M059J (cell line): ENCODE measurements at regions not wholly inside any gene's neighbourhood (a gene's known extent, or its start where the extent isn't known, plus 50 kb on each side); places are given as distances from the start of the nearest gene placed in this dataset.

Source experiments
- DNase-seq: peaks from one replicate; pipeline ENCODE4 v3.0.0-alpha.2; 2012; ENCODE audit warnings: low read depth

GRCh38 chr5:124317451-124317850 lies 429.0 kb downstream of the ZNF608 start:
- DNase-seq, result no peak

DNA sequence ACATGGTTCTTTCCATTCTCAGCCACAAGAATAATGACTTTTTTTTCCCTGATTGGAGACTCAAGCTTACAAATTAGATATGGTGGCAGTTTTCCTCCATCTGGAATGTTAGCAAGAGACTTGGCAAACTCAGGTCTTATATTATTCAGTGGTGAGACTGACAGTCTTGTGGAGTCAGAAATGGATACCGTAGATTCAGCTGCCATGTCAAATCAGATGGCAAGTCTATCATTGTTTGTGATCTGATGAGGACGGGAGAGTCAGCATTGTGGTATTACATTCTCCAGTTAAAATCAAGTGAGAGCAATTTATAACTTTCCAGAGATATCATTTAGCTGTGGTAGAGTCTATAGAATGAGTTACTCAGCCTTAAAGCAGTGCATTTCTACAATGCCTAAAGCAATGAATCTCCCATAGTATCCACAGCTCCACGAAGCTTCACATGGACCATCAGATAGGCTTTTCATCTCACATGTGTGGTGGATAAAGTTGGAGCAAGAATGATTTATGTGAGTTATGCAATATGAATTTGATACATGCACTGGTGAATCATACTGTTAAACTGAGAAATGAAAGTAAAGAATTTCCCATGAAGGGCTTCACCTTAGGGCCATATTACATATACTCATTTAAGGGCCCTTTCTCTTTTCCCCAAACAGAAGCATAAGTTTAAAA lies 430.6 kb downstream of the ZNF608 start:
- peak; percentile 41 for DNase-seq

DNA sequence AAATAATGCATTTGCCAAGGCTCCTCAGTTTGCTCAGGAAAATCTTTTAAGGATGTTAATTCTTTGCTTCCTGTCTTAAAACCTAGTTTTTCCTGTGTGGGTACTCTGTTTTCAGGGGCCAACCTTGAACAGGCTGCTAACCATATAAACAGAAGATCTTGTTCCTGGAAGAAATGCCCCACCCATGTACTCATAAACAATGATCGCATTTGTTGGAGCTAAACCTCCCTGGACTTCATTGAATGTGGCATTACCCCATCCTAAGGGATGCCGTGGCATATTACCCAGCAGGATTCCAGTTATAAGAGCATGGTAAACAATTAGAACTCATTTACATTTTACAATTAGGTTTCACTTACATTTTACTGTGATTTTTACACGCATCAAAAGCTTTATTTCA lies 436.0 kb downstream of the ZNF608 start:
- peak; percentile 6 for DNase-seq

DNA sequence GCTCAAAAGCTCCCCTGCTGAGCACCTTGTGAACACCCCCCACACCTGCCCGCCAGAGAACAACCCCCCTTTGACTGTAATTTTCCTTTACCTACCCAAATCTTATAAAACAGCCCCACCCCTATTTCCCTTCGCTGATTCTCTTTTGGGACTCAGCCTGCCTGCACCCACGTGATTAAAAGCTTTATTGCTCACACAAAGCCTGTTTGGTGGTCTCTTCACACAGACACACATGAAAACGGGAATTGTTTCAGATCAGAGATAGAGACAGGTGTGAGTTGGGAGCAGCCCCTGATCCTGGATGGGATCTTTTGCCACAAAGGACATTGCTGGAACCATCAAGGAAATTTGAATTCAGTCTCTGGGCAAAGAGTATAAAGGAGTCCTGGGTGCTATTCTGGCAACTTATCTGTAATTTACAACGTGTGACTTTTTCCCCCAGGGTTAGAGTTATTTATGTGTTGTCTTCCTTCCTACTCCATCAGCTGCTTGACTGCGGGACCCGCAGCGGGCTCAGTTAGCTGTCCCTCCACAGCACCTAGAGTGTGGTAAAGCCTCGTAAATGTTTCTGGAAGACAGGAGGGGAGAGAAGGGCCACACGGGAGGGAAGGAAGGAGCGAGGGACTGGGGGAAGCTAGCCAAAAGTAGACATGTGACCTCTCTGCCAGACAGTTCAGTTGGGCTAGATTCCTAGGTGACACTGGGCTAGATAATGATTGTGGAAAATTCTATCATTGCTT lies 437.0 kb downstream of the ZNF608 start:
- DNase-seq, result no peak

- DNase-seq, result no peak
Observed at GRCh38 chr5:124303366-124303765, 443.1 kb downstream of the ZNF608 start.

DNA sequence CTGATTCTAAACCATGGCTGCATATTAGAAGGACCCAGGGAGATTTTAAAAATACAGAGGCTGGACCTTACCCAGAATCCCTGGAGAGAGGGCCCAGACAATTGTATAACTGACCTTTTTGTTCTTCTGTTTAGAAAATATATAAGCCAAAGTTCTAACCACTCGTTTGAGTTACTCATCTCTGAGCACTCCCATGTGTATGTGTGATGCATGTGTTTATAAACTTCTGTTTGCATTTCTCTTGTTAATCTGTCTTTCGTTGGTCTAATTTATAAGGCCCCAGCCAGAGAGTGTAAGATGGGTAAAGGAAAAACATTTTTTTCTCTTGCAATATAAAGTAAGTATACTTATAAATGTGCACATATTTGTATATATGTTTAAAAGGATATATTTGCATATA lies 443.9 kb downstream of the ZNF608 start:
- DNase-seq, result peak; percentile 47

- peak; percentile 50 for DNase-seq
Observed at GRCh38 chr5:124301850-124302249, 444.6 kb downstream of the ZNF608 start.

DNA sequence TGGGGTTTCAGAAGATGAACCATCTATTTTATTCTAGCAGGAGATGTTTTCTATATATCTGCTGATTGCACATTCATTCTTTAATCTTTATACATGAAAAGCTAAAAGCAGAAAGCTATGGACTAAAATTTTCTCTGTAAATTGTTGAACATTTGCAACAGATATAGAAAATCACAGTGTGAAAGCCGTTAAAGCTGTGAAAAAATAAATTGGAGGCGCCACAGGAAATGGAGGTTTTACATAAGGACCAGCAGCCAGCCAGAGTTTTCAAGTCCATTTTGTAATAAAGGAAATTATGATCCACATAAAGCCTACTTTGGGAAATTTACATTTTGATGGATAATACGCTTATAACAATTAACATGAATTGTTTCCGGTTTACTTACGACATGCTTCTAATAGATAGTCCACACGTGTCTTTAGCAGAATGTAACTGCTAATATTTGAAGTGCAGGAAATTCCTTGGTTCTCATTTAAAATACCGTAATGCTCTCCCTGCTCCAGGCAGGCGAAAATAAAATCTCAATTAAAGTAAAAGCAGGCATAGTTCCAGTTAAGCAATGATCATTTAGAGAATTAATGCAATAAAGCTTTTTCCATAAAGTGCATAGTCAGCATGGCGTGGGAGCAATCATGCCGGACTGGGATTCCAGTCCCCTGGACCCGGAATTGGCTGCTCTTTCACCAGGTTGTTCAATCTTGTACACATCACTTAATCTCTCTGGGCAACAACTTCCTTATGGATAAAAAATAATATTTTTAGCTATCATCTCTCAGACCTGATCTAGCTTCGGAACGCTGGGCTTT lies 445.4 kb downstream of the ZNF608 start:
- no peak for DNase-seq

DNA sequence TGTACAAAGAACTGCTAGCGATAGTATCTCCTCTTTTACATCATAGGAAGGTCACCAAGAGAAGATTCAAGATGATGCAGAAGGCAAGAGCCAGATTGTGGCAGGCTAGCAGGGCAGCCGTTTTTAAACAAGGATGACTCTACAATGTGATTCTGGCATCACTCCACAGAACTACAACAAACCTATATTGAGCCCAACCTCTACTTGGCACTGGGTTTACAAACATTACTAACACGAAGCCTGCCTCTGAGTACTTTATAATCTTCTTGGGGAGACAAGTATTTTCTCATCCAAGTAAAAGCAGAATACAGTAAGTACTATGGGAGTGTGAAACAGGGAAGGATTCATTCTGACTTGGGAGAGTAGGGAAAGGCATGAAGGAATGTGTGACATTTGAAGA lies 448.6 kb downstream of the ZNF608 start:
- peak; percentile 50 for DNase-seq

- DNase-seq, result no peak
Observed at GRCh38 chr5:124292322-124292855, 454.1 kb downstream of the ZNF608 start.

- DNase-seq, result no peak
Observed at GRCh38 chr5:124289641-124290311, 456.7 kb downstream of the ZNF608 start.

GRCh38 chr5:124289130-124289529 lies 457.3 kb downstream of the ZNF608 start:
- DNase-seq, result no peak

GRCh38 chr5:124287813-124288212 lies 458.6 kb downstream of the ZNF608 start:
- DNase-seq, result no peak

- no peak for DNase-seq
Observed at GRCh38 chr5:124285733-124286132, 460.7 kb downstream of the ZNF608 start.

DNA sequence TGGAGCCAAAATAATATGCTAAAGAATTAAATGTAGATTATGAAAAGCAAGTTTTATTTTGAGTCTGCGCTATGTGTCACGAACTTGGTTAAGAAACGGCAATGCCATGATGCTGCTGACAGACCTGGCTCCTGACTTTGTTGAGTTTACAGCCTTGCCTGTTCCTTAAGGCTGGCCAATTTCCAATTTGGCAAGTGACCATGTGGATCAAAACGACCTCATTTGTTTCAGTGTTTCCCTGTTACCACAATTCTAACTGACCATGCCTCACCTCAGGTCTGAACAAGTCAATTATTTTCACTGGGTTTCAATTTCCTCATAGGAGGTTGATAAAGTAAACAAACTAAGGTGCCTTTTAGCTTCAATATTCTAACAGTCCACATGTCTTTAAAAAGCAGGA lies 461.4 kb downstream of the ZNF608 start:
- DNase-seq, result peak; percentile 11

DNA sequence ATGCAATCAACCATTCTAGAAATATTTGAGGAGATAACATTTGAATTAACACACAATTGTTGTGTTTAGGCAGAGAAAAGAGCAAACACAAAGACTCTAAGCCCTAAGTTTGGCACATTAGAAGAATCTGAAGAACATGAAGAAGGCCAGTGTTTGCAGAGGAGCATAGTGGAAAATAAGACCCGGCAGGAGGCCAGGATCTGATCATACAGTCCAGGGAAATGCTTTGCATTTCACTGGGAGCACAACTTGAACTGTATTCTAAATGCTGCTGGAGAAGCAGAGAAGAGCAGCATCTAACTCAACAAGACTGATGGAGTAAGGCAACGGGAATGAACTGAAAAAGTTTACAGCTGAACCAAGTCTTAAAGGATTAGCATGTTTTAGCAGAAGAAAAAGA lies 463.4 kb downstream of the ZNF608 start:
- DNase-seq, result no peak

GRCh38 chr5:124280079-124280478 lies 466.4 kb downstream of the ZNF608 start:
- DNase-seq, result no peak

DNA sequence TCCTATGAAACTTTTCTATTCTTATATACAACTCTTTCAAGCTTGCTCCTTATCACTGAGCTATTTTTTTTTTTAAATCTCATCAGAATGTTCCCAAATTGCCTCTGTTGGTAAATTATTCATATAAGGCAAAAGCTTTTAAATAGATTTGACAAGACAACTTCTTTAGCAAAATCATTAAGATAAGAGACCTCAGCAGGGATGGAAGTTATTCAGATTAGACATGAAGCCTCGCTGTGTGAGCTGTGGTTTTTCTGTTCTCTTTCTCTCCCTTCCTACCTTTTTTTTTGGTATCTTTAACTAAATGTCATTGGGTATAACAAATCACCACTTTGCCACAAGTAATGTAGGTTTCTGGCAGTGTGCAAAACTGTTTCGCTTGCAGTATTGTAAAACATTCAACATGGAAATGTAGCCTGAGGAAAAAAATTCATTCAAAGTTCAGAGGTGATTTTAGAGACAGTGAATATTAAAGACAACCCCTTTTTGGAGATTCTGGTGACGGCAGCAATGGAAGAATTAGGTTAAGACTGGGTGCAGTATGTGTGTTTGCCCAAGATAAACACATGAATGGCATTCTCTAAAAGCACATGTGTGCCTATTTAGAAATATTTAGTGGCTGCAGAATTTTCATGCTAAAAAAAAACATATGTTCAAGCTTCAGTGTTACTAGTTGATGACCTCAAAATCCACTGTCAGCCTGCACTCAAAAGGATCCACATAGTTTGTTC lies 467.1 kb downstream of the ZNF608 start:
- no peak for DNase-seq

DNA sequence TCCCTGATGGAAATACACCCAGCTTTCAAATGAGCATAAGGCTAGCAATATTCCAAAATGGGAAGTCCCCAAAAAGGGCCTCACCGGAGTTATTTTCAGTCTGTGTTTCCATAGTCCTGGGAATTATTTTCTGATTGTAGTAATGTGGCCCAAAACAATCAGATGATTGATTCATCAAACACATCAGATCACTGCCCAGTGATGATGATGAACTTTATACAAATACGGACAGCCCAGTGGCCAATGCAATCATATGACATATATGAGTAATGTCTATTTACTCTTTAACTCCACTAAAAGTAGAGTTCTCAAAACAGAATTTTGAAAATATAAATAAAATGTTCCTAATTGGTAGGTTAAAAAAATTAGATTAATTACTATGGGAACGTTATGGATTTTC lies 467.8 kb downstream of the ZNF608 start:
- no peak for DNase-seq

DNA sequence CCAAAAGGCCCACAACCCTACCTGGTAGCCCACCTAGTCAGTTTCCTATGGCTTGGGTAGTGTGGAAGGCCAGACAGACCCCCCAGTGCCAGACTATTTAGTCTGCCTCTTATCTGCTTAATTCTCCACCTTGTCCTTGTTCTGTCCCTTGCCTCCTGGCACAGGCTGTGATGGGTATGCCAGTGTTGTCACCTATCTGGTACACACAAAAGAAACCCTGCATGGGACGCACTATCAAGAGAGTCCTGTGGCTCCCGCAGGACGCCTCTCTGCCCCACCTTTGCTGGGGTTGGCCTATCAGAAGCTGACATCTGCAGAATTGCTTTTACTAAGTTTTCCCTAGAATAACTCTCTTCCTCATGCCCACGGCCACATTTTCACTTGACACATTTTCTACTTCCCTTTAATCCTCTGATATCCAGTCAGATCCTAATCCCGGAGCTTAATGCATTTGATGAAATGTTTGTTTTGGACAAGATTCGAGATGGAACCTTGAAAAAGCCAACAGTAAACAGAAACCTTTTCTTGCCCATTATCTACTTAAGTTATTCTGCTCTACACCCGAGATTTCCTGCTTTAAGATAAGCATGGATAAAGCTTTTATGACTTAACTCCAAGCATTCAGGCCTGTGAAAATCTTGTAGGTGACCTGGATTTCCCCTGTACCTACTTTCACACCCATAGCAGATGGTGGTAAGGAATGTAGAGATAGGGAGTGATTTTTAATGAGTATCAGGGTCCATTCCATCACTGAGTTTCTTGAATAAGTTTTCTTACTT lies 468.5 kb downstream of the ZNF608 start:
- DNase-seq, result no peak
